Trophoblast cell (in vitro differentiated cells and primary cell): ENCODE measurements at regions not wholly inside any gene's neighbourhood (a gene's known extent, or its start where the extent isn't known, plus 50 kb on each side); places are given as distances from the start of the nearest gene placed in this dataset.

Source experiments
- DNase-seq, 2 donors: peaks; one replicate each; pipeline ENCODE4 v3.0.0-alpha.2; 2016
- H2AFZ ChIP-seq: 2 replicates; pipeline ENCODE4 v1.6.1; 2013; ENCODE audit warnings: low read length, moderate library complexity, mild to moderate bottlenecking; ENCODE audit not compliant: insufficient read depth, poor library complexity
- H2AK5ac ChIP-seq: 2 replicates; pipeline ENCODE4 v1.6.1; 2013; ENCODE audit warnings: mild to moderate bottlenecking, low read length
- H2BK120ac ChIP-seq: 2 replicates; pipeline ENCODE4 v1.6.1; 2013; ENCODE audit warnings: low read length, mild to moderate bottlenecking, moderate library complexity; ENCODE audit not compliant: insufficient read depth, poor library complexity
- H2BK12ac ChIP-seq: 2 replicates; pipeline ENCODE4 v1.6.1; 2013; ENCODE audit warnings: mild to moderate bottlenecking, low read length, moderate library complexity
- H2BK5ac ChIP-seq: 2 replicates; pipeline ENCODE4 v1.6.1; 2013; ENCODE audit warnings: low read length, low read depth, moderate library complexity, mild to moderate bottlenecking; ENCODE audit not compliant: poor library complexity
- H3K14ac ChIP-seq: 2 replicates; pipeline ENCODE4 v1.6.1; 2013; ENCODE audit warnings: mild to moderate bottlenecking, low read length
- H3K18ac ChIP-seq: 2 replicates; pipeline ENCODE4 v1.6.1; 2013; ENCODE audit warnings: mild to moderate bottlenecking, low read length
- H3K23ac ChIP-seq: 2 replicates; pipeline ENCODE4 v1.6.1; 2013; ENCODE audit warnings: low read length
- H3K27ac ChIP-seq: 2 replicates; pipeline ENCODE4 v1.5.1; 2013; ENCODE audit warnings: low read depth, mild to moderate bottlenecking, inconsistent platforms, low read length, moderate library complexity
- H3K27me3 ChIP-seq: 2 replicates; pipeline ENCODE4 v1.6.1; 2013; ENCODE audit warnings: inconsistent platforms, mild to moderate bottlenecking, low read length, moderate library complexity; ENCODE audit not compliant: insufficient read depth
- H3K36me3 ChIP-seq, 2 experiments: 1 replicate in 1 of 2; 2 replicates in 1 of 2; pipeline ENCODE4 v1.6.1; 2013; ENCODE audit warnings: low read length in 2 of 2, mild to moderate bottlenecking in 2 of 2, moderate library complexity in 1 of 2; ENCODE audit not compliant: insufficient read depth in 2 of 2, control insufficient read depth in 1 of 2
- H3K4ac ChIP-seq: 2 replicates; pipeline ENCODE4 v1.6.1; 2013; ENCODE audit warnings: low read depth, mild to moderate bottlenecking, low read length, moderate library complexity
- H3K4me1 ChIP-seq, 2 experiments: 1 replicate in 1 of 2; 2 replicates in 1 of 2; pipeline ENCODE4 v1.6.1; 2013; ENCODE audit warnings: low read length in 2 of 2, mild to moderate bottlenecking in 2 of 2, moderate library complexity in 1 of 2; ENCODE audit not compliant: insufficient read depth in 2 of 2, control insufficient read depth in 1 of 2
- H3K4me2 ChIP-seq: 2 replicates; pipeline ENCODE4 v1.6.1; 2013; ENCODE audit warnings: inconsistent platforms, mild to moderate bottlenecking, low read length, moderate library complexity
- H3K4me3 ChIP-seq: 2 replicates; pipeline ENCODE4 v1.5.1; 2013; ENCODE audit warnings: mild to moderate bottlenecking, low read depth, low read length, inconsistent platforms
- H3K79me1 ChIP-seq: one replicate; pipeline ENCODE4 v1.6.1; 2013; ENCODE audit warnings: low read length
- H3K79me2 ChIP-seq: 2 replicates; pipeline ENCODE4 v1.6.1; 2013; ENCODE audit warnings: low read length, mild to moderate bottlenecking; ENCODE audit not compliant: control insufficient read depth, insufficient read depth, poor library complexity
- H3K9ac ChIP-seq: 2 replicates; pipeline ENCODE4 v1.6.1; 2013; ENCODE audit warnings: mild to moderate bottlenecking, low read length
- H3K9me3 ChIP-seq: 2 replicates; pipeline ENCODE4 v1.6.1; 2013; ENCODE audit warnings: low read depth, mild to moderate bottlenecking, control low read depth, inconsistent platforms, low read length; ENCODE audit not compliant: insufficient read depth
- H4K12ac ChIP-seq: 2 replicates; pipeline ENCODE4 v1.6.1; 2013; ENCODE audit warnings: low read depth, mild to moderate bottlenecking, low read length, moderate library complexity
- H4K8ac ChIP-seq: 2 replicates; pipeline ENCODE4 v1.6.1; 2013; ENCODE audit warnings: low read depth, mild to moderate bottlenecking, low read length, moderate library complexity
- H4K91ac ChIP-seq: one replicate; pipeline ENCODE4 v1.6.1; 2013; ENCODE audit warnings: low read depth, mild to moderate bottlenecking, low read length, moderate library complexity
- WGBS: extraction: QIAGEN DNeasy Blood & Tissue Kit; methylation state at CpG from one replicate; pipeline ENCODE4 v1.1.7; 2013; ENCODE audit warnings: missing lambda C conversion rate; ENCODE audit not compliant: insufficient read length, insufficient coverage; ENCODE audit errors: extremely low coverage; 5-methylcytosine and 5-hydroxymethylcytosine counted together

- Histone ChIP-seq H2BK12ac (no peak overlapping the region), H3K4me3 (no peak overlapping the region), H2BK5ac (no peak overlapping the region), H3K4me2 (no peak overlapping the region), H3K23ac (no peak overlapping the region), H4K12ac (no peak overlapping the region), H3K14ac (no peak overlapping the region), H4K8ac (no peak overlapping the region), H3K9ac (no peak overlapping the region), H3K9me3 (no peaks in the 10 kb centered on the region), H4K91ac (no peak overlapping the region), H2AK5ac (no peak overlapping the region), H3K27ac (no peak overlapping the region), H2AFZ (no peak overlapping the region), H3K18ac (no peak overlapping the region), H3K27me3 (no peaks in the 10 kb centered on the region), H3K4ac (no peak overlapping the region), H2BK120ac (no peak overlapping the region), H3K36me3 (no peaks in the 10 kb centered on the region), H3K79me2 (no peaks in the 10 kb centered on the region), H3K79me1 (no peaks in the 10 kb centered on the region), H3K4me1 (peaks cover 4% of the 10 kb centered on the region in 2 experiments)
- no peak for DNase-seq
- no CpG with 5 or more reads among the region's 7 CpGs for WGBS
Observed at GRCh38 chr2:9764153-9764778, 79.0 kb upstream of the TAF1B start.

- no peak for DNase-seq
- Histone ChIP-seq H3K4me2 (no peak overlapping the region), H3K79me1 (no peaks in the 10 kb centered on the region), H2BK12ac (no peak overlapping the region), H3K27ac (no peak overlapping the region), H2BK5ac (no peak overlapping the region), H3K79me2 (no peaks in the 10 kb centered on the region), H3K27me3 (no peaks in the 10 kb centered on the region), H3K23ac (no peak overlapping the region), H3K9ac (no peak overlapping the region), H3K4me1 (peaks cover 4 to 9% of the 10 kb centered on the region in 2 experiments), H3K18ac (no peak overlapping the region), H2AK5ac (no peak overlapping the region), H3K4ac (no peak overlapping the region), H3K4me3 (no peak overlapping the region), H4K12ac (no peak overlapping the region), H2BK120ac (no peak overlapping the region), H2AFZ (no peak overlapping the region), H3K14ac (no peak overlapping the region), H4K91ac (no peak overlapping the region), H3K9me3 (no peaks in the 10 kb centered on the region), H4K8ac (no peak overlapping the region), H3K36me3 (no peaks in the 10 kb centered on the region)
- no CpG with 5 or more reads among the region's 18 CpGs for WGBS
Observed at GRCh38 chr2:9765611-9766531, 77.4 kb upstream of the TAF1B start.

- no CpG with 5 or more reads among the region's 17 CpGs for WGBS
- no peak for DNase-seq
Observed at GRCh38 chr2:9767656-9768281, 75.5 kb upstream of the TAF1B start.

GRCh38 chr2:9768388-9768787 is 74.9 kb upstream of the TAF1B start:
- no peak overlapping the region for H3K4ac ChIP-seq

More at GRCh38 chr2:9767656-9768281, 75.5 kb upstream of the TAF1B start:
- Histone ChIP-seq H4K12ac (no peak overlapping the region), H4K91ac (no peak overlapping the region), H3K4me3 (no peak overlapping the region), H3K27me3 (no peaks in the 10 kb centered on the region), H3K27ac (no peak overlapping the region), H2AFZ (no peak overlapping the region), H3K79me2 (no peaks in the 10 kb centered on the region), H4K8ac (no peak overlapping the region), H3K9ac (no peak overlapping the region), H2BK120ac (no peak overlapping the region), H3K36me3 (no peaks in the 10 kb centered on the region), H3K23ac (no peak overlapping the region), H2AK5ac (no peak overlapping the region), H3K4me1 (peaks cover 4 to 9% of the 10 kb centered on the region in 2 experiments), H2BK5ac (no peak overlapping the region), H3K14ac (no peak overlapping the region), H3K79me1 (no peaks in the 10 kb centered on the region), H2BK12ac (no peak overlapping the region), H3K9me3 (no peaks in the 10 kb centered on the region), H3K18ac (no peak overlapping the region), H3K4me2 (no peak overlapping the region), H3K4ac (no peak overlapping the region)

More at GRCh38 chr2:9768388-9768787, 74.9 kb upstream of the TAF1B start:
- Histone ChIP-seq H3K36me3 (no peaks in the 10 kb centered on the region), H3K79me1 (no peaks in the 10 kb centered on the region), H3K4me2 (no peak overlapping the region), H2BK12ac (no peak overlapping the region), H3K14ac (no peak overlapping the region), H3K4me3 (no peak overlapping the region), H3K23ac (no peak overlapping the region), H2BK5ac (no peak overlapping the region), H4K8ac (no peak overlapping the region), H2AK5ac (no peak overlapping the region), H3K27ac (no peak overlapping the region), H4K91ac (no peak overlapping the region), H2AFZ (no peak overlapping the region), H3K9ac (no peak overlapping the region), H3K27me3 (no peaks in the 10 kb centered on the region), H3K79me2 (no peaks in the 10 kb centered on the region), H3K9me3 (no peaks in the 10 kb centered on the region), H3K18ac (no peak overlapping the region), H2BK120ac (no peak overlapping the region), H4K12ac (no peak overlapping the region), H3K4me1 (peaks cover 4 to 9% of the 10 kb centered on the region in 2 experiments)
- WGBS = no CpG with 5 or more reads among the region's 12 CpGs
- no peak for DNase-seq
